GM12878 (cell line): ENCODE measurements at regions not wholly inside any gene's neighbourhood (a gene's known extent, or its start where the extent isn't known, plus 50 kb on each side); places are given as distances from the start of the nearest gene placed in this dataset.

Source experiments
- MYB ChIP-seq: fragments of 150-350 bp; IDR thresholded peaks from 2 replicates; pipeline ENCODE4 v1.6.1; 2014; ENCODE audit warnings: mild to moderate bottlenecking, low read depth, low read length, borderline replicate concordance
- NR2C2 ChIP-seq: IDR thresholded peaks from 2 replicates; pipeline ENCODE4 v1.6.1; 2011; ENCODE audit warnings: borderline replicate concordance, low read depth; ENCODE audit not compliant: control insufficient read depth, insufficient read length
- POLR2A ChIP-seq: IDR thresholded peaks from 2 replicates; pipeline ENCODE4 v1.6.1; 2011; ENCODE audit warnings: low read depth, mild to moderate bottlenecking, low read length
- TF ChIP-seq, protein P1 (sequence below): fragments of 450-650 bp; IDR thresholded peaks from 2 replicates; pipeline ENCODE4 v1.6.1; 2016; ENCODE audit warnings: mild to moderate bottlenecking, moderate library complexity, borderline replicate concordance
- TF ChIP-seq, protein P2 (sequence below): IDR thresholded peaks from 2 replicates; pipeline ENCODE4 v1.6.1; 2012; ENCODE audit warnings: improper control_type of control experiment, low read depth, low read length; ENCODE audit not compliant: insufficient replicate concordance

DNA sequence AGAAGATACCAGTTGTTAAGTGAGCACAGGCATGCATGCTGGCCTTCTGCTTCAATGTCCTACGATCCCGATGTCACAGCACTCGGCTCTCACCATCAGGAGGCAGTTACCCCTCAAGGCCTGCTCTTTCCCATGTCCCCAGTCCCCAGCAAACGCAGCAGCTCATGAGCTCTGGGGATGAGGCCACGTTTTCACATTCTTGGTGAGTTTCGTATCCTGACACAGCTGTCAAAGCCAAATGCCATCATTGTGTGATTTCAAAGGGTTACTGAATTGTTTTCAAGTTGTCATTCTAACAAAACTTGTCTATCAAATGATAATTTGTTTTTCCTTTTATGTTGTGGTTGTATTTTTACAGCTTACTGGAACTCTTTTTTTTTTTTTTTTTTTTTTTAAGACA is 226.9 kb upstream of the KCNG1 start:
- TF ChIP-seq, protein P1, sequence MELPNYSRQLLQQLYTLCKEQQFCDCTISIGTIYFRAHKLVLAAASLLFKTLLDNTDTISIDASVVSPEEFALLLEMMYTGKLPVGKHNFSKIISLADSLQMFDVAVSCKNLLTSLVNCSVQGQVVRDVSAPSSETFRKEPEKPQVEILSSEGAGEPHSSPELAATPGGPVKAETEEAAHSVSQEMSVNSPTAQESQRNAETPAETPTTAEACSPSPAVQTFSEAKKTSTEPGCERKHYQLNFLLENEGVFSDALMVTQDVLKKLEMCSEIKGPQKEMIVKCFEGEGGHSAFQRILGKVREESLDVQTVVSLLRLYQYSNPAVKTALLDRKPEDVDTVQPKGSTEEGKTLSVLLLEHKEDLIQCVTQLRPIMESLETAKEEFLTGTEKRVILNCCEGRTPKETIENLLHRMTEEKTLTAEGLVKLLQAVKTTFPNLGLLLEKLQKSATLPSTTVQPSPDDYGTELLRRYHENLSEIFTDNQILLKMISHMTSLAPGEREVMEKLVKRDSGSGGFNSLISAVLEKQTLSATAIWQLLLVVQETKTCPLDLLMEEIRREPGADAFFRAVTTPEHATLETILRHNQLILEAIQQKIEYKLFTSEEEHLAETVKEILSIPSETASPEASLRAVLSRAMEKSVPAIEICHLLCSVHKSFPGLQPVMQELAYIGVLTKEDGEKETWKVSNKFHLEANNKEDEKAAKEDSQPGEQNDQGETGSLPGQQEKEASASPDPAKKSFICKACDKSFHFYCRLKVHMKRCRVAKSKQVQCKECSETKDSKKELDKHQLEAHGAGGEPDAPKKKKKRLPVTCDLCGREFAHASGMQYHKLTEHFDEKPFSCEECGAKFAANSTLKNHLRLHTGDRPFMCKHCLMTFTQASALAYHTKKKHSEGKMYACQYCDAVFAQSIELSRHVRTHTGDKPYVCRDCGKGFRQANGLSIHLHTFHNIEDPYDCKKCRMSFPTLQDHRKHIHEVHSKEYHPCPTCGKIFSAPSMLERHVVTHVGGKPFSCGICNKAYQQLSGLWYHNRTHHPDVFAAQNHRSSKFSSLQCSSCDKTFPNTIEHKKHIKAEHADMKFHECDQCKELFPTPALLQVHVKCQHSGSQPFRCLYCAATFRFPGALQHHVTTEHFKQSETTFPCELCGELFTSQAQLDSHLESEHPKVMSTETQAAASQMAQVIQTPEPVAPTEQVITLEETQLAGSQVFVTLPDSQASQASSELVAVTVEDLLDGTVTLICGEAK = no peak
- TF ChIP-seq, protein P2, sequence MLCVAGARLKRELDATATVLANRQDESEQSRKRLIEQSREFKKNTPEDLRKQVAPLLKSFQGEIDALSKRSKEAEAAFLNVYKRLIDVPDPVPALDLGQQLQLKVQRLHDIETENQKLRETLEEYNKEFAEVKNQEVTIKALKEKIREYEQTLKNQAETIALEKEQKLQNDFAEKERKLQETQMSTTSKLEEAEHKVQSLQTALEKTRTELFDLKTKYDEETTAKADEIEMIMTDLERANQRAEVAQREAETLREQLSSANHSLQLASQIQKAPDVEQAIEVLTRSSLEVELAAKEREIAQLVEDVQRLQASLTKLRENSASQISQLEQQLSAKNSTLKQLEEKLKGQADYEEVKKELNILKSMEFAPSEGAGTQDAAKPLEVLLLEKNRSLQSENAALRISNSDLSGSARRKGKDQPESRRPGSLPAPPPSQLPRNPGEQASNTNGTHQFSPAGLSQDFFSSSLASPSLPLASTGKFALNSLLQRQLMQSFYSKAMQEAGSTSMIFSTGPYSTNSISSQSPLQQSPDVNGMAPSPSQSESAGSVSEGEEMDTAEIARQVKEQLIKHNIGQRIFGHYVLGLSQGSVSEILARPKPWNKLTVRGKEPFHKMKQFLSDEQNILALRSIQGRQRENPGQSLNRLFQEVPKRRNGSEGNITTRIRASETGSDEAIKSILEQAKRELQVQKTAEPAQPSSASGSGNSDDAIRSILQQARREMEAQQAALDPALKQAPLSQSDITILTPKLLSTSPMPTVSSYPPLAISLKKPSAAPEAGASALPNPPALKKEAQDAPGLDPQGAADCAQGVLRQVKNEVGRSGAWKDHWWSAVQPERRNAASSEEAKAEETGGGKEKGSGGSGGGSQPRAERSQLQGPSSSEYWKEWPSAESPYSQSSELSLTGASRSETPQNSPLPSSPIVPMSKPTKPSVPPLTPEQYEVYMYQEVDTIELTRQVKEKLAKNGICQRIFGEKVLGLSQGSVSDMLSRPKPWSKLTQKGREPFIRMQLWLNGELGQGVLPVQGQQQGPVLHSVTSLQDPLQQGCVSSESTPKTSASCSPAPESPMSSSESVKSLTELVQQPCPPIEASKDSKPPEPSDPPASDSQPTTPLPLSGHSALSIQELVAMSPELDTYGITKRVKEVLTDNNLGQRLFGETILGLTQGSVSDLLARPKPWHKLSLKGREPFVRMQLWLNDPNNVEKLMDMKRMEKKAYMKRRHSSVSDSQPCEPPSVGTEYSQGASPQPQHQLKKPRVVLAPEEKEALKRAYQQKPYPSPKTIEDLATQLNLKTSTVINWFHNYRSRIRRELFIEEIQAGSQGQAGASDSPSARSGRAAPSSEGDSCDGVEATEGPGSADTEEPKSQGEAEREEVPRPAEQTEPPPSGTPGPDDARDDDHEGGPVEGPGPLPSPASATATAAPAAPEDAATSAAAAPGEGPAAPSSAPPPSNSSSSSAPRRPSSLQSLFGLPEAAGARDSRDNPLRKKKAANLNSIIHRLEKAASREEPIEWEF = no peak
- TF ChIP-seq POLR2A = no peak
- no peak for TF ChIP-seq NR2C2
- TF ChIP-seq MYB = no peak
